Esophagus muscularis mucosa (tissue), 4 donors: ENCODE measurements at regions not wholly inside any gene's neighbourhood (a gene's known extent, or its start where the extent isn't known, plus 50 kb on each side); places are given as distances from the start of the nearest gene placed in this dataset.

Experiments used
- EP300 ChIP-seq: sonication (generic); formaldehyde crosslinking; IDR thresholded peaks from one replicate; pipeline ENCODE4 v1.6.1; 2017; ENCODE audit warnings: antibody characterized with exemption
- POLR2A ChIP-seq: fragments of 450-650 bp; IDR thresholded peaks from one replicate; pipeline ENCODE4 v1.6.1; 2017; ENCODE audit warnings: antibody characterized with exemption, moderate library complexity, mild to moderate bottlenecking, low read depth
- POLR2AphosphoS5 ChIP-seq, 2 donors: sonication (generic); formaldehyde crosslinking; IDR thresholded peaks; one replicate each; pipeline ENCODE4 v1.6.1; 2017; ENCODE audit warnings: antibody characterized with exemption in 2 of 2
- TF ChIP-seq, protein P1 (sequence below), 3 experiments: fragments of 200-600 bp in 2 of 3; fragments of 450-650 bp in 1 of 3; sonication (generic) in 2 of 3; IDR thresholded peaks; one replicate each; pipeline ENCODE4 v1.5.1; 2017 to 2019; ENCODE audit warnings: antibody characterized with exemption in 3 of 3, mild to moderate bottlenecking in 2 of 3, moderate library complexity in 1 of 3

DNA sequence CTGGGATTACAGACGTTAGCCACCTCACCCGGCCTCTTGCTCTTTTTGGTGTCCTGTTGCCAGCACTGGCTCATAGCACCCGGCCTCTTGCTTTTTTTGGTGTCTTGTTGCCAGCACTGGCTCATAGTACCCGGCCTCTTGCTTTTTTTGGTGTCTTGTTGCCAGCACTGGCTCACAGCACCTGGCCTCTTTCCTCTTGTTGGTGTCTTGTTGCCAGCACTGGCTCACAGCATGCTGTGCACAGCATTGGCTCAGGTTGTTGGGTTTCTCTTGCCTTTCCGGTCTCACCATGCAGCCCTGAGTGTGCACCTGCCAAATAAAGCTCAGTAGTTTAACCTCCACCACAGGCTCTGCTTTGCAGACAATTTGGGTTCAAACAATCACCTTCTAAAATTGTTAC is 208.2 kb downstream of the THBS2 start:
- TF ChIP-seq, protein P1, sequence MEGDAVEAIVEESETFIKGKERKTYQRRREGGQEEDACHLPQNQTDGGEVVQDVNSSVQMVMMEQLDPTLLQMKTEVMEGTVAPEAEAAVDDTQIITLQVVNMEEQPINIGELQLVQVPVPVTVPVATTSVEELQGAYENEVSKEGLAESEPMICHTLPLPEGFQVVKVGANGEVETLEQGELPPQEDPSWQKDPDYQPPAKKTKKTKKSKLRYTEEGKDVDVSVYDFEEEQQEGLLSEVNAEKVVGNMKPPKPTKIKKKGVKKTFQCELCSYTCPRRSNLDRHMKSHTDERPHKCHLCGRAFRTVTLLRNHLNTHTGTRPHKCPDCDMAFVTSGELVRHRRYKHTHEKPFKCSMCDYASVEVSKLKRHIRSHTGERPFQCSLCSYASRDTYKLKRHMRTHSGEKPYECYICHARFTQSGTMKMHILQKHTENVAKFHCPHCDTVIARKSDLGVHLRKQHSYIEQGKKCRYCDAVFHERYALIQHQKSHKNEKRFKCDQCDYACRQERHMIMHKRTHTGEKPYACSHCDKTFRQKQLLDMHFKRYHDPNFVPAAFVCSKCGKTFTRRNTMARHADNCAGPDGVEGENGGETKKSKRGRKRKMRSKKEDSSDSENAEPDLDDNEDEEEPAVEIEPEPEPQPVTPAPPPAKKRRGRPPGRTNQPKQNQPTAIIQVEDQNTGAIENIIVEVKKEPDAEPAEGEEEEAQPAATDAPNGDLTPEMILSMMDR (IDR thresholded peaks at IDR 0.05), result no peak
- TF ChIP-seq POLR2A (no peak), POLR2AphosphoS5 (IDR thresholded peaks at IDR 0.05) (no peak), EP300 (no peak)
